Parathyroid adenoma (tissue), 2 donors: ENCODE measurements at regions not wholly inside any gene's neighbourhood (a gene's known extent, or its start where the extent isn't known, plus 50 kb on each side); places are given as distances from the start of the nearest gene placed in this dataset.
"Not testable (repeated sequence)": the region's sequence is repeated elsewhere in the genome, so short reads cannot be mapped to it uniquely, and the experiment has no call there.

ENCODE experiments used
- H2AFZ ChIP-seq: fragments of 300-600 bp; sonication (generic); one replicate; pipeline ENCODE4 v1.7.0; 2017; ENCODE audit warnings: antibody characterized with exemption, mild to moderate bottlenecking
- H3K27ac ChIP-seq: fragments of 300-600 bp; sonication (generic); one replicate; pipeline ENCODE4 v1.7.0; 2017
- H3K27me3 ChIP-seq: fragments of 300-600 bp; sonication (generic); one replicate; pipeline ENCODE4 v1.7.0; 2017; ENCODE audit warnings: low read length; ENCODE audit not compliant: control insufficient read depth, insufficient read depth
- H3K36me3 ChIP-seq: fragments of 300-600 bp; sonication (generic); one replicate; pipeline ENCODE4 v1.7.0; 2017; ENCODE audit warnings: low read length; ENCODE audit not compliant: control insufficient read depth, insufficient read depth
- H3K4me1 ChIP-seq: fragments of 300-600 bp; sonication (generic); one replicate; pipeline ENCODE4 v1.7.0; 2017; ENCODE audit warnings: control low read depth
- H3K4me2 ChIP-seq: fragments of 300-600 bp; sonication (generic); one replicate; pipeline ENCODE4 v1.7.0; 2017; ENCODE audit warnings: low read length
- H3K4me3 ChIP-seq: fragments of 300-600 bp; sonication (generic); one replicate; pipeline ENCODE4 v1.7.0; 2017; ENCODE audit warnings: low read depth, low read length
- H3K79me2 ChIP-seq: fragments of 300-600 bp; sonication (generic); one replicate; pipeline ENCODE4 v1.7.0; 2017; ENCODE audit warnings: control low read depth
- H3K9ac ChIP-seq: fragments of 300-600 bp; sonication (generic); one replicate; pipeline ENCODE4 v1.7.0; 2017; ENCODE audit warnings: mild to moderate bottlenecking
- H3K9me3 ChIP-seq: fragments of 300-600 bp; sonication (generic); one replicate; pipeline ENCODE4 v1.7.0; 2017; ENCODE audit warnings: low read length; ENCODE audit not compliant: control insufficient read depth
- CTCF ChIP-seq: fragments of 300-600 bp; sonication (generic); IDR thresholded peaks from one replicate; pipeline ENCODE4 v1.7.0; 2017; ENCODE audit warnings: antibody characterized with exemption, mild to moderate bottlenecking
- donor health status: primary hyperparathyroidism.

GRCh38 chr20:48124960-48125359 lies 339.7 kb upstream of the SULF2 start:
- H3K9me3 ChIP-seq: no peaks in the 10 kb centered on the region
- no peaks in the 10 kb centered on the region for H3K36me3 ChIP-seq
- no peak overlapping the region for H3K4me3 ChIP-seq
- H3K4me2 ChIP-seq: no peak overlapping the region
- H3K27me3 ChIP-seq: no peaks in the 10 kb centered on the region
- H3K27ac ChIP-seq: no peak overlapping the region
- H3K79me2 ChIP-seq: no peaks in the 10 kb centered on the region
- H3K9ac ChIP-seq: no peak overlapping the region
- peaks cover 6% of the 10 kb centered on the region for H3K4me1 ChIP-seq
- no peak for TF ChIP-seq CTCF
- no peak overlapping the region for H2AFZ ChIP-seq

- no peaks in the 10 kb centered on the region for H3K36me3 ChIP-seq
- no peaks in the 10 kb centered on the region for H3K9me3 ChIP-seq
- no peaks in the 10 kb centered on the region for H3K79me2 ChIP-seq
- no peak overlapping the region for H3K4me3 ChIP-seq
- peaks cover under 1% of the 10 kb centered on the region for H3K4me1 ChIP-seq
- H3K4me2 ChIP-seq: no peak overlapping the region
- H3K27ac ChIP-seq: no peak overlapping the region
- no peak overlapping the region for H3K9ac ChIP-seq
- no peak overlapping the region for H2AFZ ChIP-seq
- no peaks in the 10 kb centered on the region for H3K27me3 ChIP-seq
- TF ChIP-seq CTCF: no peak
Observed at GRCh38 chr20:48124181-48124782, 339.0 kb upstream of the SULF2 start.

GRCh38 chr20:48120120-48120519 lies 334.8 kb upstream of the SULF2 start:
- TF ChIP-seq CTCF: no peak
- no peaks in the 10 kb centered on the region for H3K79me2 ChIP-seq
- no peak overlapping the region for H3K9ac ChIP-seq
- H3K36me3 ChIP-seq: no peaks in the 10 kb centered on the region
- H2AFZ ChIP-seq: no peak overlapping the region
- no peaks in the 10 kb centered on the region for H3K9me3 ChIP-seq
- H3K4me2 ChIP-seq: no peak overlapping the region
- H3K4me1 ChIP-seq: no peaks in the 10 kb centered on the region
- no peak overlapping the region for H3K4me3 ChIP-seq
- no peak overlapping the region for H3K27ac ChIP-seq
- no peaks in the 10 kb centered on the region for H3K27me3 ChIP-seq

GRCh38 chr20:48119389-48119788 lies 334.1 kb upstream of the SULF2 start:
- H3K27me3 ChIP-seq, H3K36me3 ChIP-seq, H3K4me2 ChIP-seq, H2AFZ ChIP-seq, H3K27ac ChIP-seq, H3K79me2 ChIP-seq, H3K4me3 ChIP-seq, H3K9me3 ChIP-seq, H3K4me1 ChIP-seq, H3K9ac ChIP-seq: not testable (repeated sequence)

GRCh38 chr20:48115502-48115901 lies 330.2 kb upstream of the SULF2 start:
- no peak for TF ChIP-seq CTCF
- Histone ChIP-seq H3K4me2 (no peak overlapping the region), H3K4me3 (no peak overlapping the region), H3K9ac (no peak overlapping the region), H3K36me3 (no peaks in the 10 kb centered on the region), H3K4me1 (no peaks in the 10 kb centered on the region), H3K9me3 (no peaks in the 10 kb centered on the region), H2AFZ (no peak overlapping the region), H3K27me3 (no peaks in the 10 kb centered on the region), H3K79me2 (no peaks in the 10 kb centered on the region), H3K27ac (no peak overlapping the region)
